Breast epithelium (tissue), 4 donors: ENCODE measurements at regions not wholly inside any gene's neighbourhood (a gene's known extent, or its start where the extent isn't known, plus 50 kb on each side); places are given as distances from the start of the nearest gene placed in this dataset.
A peak's percentile ranks its signal among the peaks of the same experiment; 100 is the strongest.

Experiments
- DNase-seq, 2 donors: peaks; one replicate each; pipeline ENCODE4 v3.0.0-alpha.2; 2019; ENCODE audit warnings: low spot score in 2 of 2
- H3K27ac ChIP-seq, 2 donors: fragments of 200-600 bp; sonication (generic) in 1 of 2; one replicate each; pipeline ENCODE4 v1.5.1; 2016 to 2019; ENCODE audit warnings: mild to moderate bottlenecking in 1 of 2
- H3K27me3 ChIP-seq, 2 donors: fragments of 200-600 bp; sonication (generic) in 1 of 2; one replicate each; pipeline versions ENCODE4 v1.5.1 to v1.6.0; 2017 to 2019; ENCODE audit warnings: control low read depth in 1 of 2, mild to moderate bottlenecking in 1 of 2
- H3K36me3 ChIP-seq: fragments of 200-600 bp; one replicate; pipeline ENCODE4 v1.5.1; 2019
- H3K4me1 ChIP-seq, 2 donors: fragments of 200-600 bp; sonication (generic); one replicate each; pipeline ENCODE4 v1.5.1; 2016 to 2019; ENCODE audit warnings: control low read depth in 1 of 2
- H3K4me3 ChIP-seq, 3 donors: fragments of 200-600 bp; sonication (generic); 1 replicate in 2 of 3; 2 replicates in 1 of 3; pipeline ENCODE4 v1.5.1; 2016 to 2019; ENCODE audit warnings: mild to moderate bottlenecking in 3 of 3, moderate library complexity in 2 of 3
- H3K9me3 ChIP-seq, 2 donors: fragments of 200-600 bp; sonication (generic) in 1 of 2; one replicate each; pipeline ENCODE4 v1.5.1; 2016 to 2019; ENCODE audit warnings: control low read depth in 1 of 2
- CTCF ChIP-seq, 3 donors: fragments of 450-650 bp; IDR thresholded peaks; one replicate each; pipeline ENCODE4 v1.5.1; 2016 to 2017; ENCODE audit warnings: antibody characterized with exemption in 3 of 3, mild to moderate bottlenecking in 3 of 3, moderate library complexity in 3 of 3
- POLR2A ChIP-seq: fragments of 450-650 bp; IDR thresholded peaks from one replicate; pipeline ENCODE4 v1.6.1; 2016; ENCODE audit warnings: antibody characterized with exemption, mild to moderate bottlenecking, moderate library complexity
- POLR2AphosphoS5 ChIP-seq, 3 donors: sonication (generic); formaldehyde crosslinking; IDR thresholded peaks; one replicate each; pipeline ENCODE4 v1.6.1; 2017; ENCODE audit warnings: antibody characterized with exemption in 3 of 3
- intact Hi-C: fragments of 100-400 bp; cut with DNase I; formaldehyde crosslinking; loops from one replicate; pipeline ENCODE4 v1.15.1; 2023; ENCODE audit warnings: low total_unique reads

- DNase-seq = no peak
- Histone ChIP-seq H3K27me3 (no peaks in the 10 kb centered on the region), H3K4me1 (no peaks in the 10 kb centered on the region), H3K4me3 (no peak overlapping the region), H3K36me3 (no peaks in the 10 kb centered on the region), H3K27ac (no peak overlapping the region), H3K9me3 (no peaks in the 10 kb centered on the region)
- TF ChIP-seq CTCF (IDR thresholded peaks at IDR 0.05) (no peak), POLR2AphosphoS5 (IDR thresholded peaks at IDR 0.05) (no peak), POLR2A (no peak)
- intact Hi-C loops = no loop called here
Observed at GRCh38 chr12:11568762-11569478, 80.6 kb upstream of the ETV6 start.

GRCh38 chr12:11569716-11570115, 79.8 kb upstream of the ETV6 start:
- intact Hi-C loops = no loop called here

GRCh38 chr12:11573880-11574279, 75.6 kb upstream of the ETV6 start:
- Histone ChIP-seq H3K27me3 (no peaks in the 10 kb centered on the region), H3K36me3 (no peaks in the 10 kb centered on the region), H3K9me3 (no peaks in the 10 kb centered on the region), H3K27ac (no peak overlapping the region), H3K4me1 (no peaks in the 10 kb centered on the region), H3K4me3 (no peak overlapping the region)
- TF ChIP-seq CTCF (IDR thresholded peaks at IDR 0.05) (no peak), POLR2A (no peak), POLR2AphosphoS5 (IDR thresholded peaks at IDR 0.05) (no peak)
- DNase-seq = no peak
- intact Hi-C loops = no loop called here

More at GRCh38 chr12:11569716-11570115, 79.8 kb upstream of the ETV6 start:
- Histone ChIP-seq H3K4me1 (no peaks in the 10 kb centered on the region), H3K9me3 (no peaks in the 10 kb centered on the region), H3K27ac (no peak overlapping the region), H3K36me3 (no peaks in the 10 kb centered on the region), H3K4me3 (no peak overlapping the region), H3K27me3 (no peaks in the 10 kb centered on the region)
- DNase-seq = no peak
- TF ChIP-seq POLR2A (no peak), POLR2AphosphoS5 (IDR thresholded peaks at IDR 0.05) (no peak), CTCF (IDR thresholded peaks at IDR 0.05) (no peak)

GRCh38 chr12:11576104-11576503, 73.4 kb upstream of the ETV6 start:
- intact Hi-C loops = no loop called here
- no peaks in the 10 kb centered on the region for H3K27me3 ChIP-seq
- H3K4me3 ChIP-seq = no peak overlapping the region
- H3K36me3 ChIP-seq = no peaks in the 10 kb centered on the region
- TF ChIP-seq POLR2A = no peak
- peaks cover 0 to 9% of the 10 kb centered on the region in 2 donors for H3K4me1 ChIP-seq
- peak in 1 of 2 donors; percentile 44 for DNase-seq
- no peaks in the 10 kb centered on the region for H3K9me3 ChIP-seq
- H3K27ac ChIP-seq = no peak overlapping the region

GRCh38 chr12:11577658-11578260, 71.7 kb upstream of the ETV6 start:
- no peaks in the 10 kb centered on the region for H3K9me3 ChIP-seq
- intact Hi-C loops = no loop called here
- no peaks in the 10 kb centered on the region for H3K36me3 ChIP-seq
- no peak for TF ChIP-seq CTCF (IDR thresholded peaks at IDR 0.05)
- TF ChIP-seq POLR2A = no peak
- TF ChIP-seq POLR2AphosphoS5 (IDR thresholded peaks at IDR 0.05) = no peak
- DNase-seq = no peak
- peaks cover 0 to 9% of the 10 kb centered on the region in 2 donors for H3K4me1 ChIP-seq
- H3K4me3 ChIP-seq = no peak overlapping the region
- no peaks in the 10 kb centered on the region for H3K27me3 ChIP-seq
- no peak overlapping the region for H3K27ac ChIP-seq
